CD14-positive monocyte (primary cell): ENCODE measurements at regions not wholly inside any gene's neighbourhood (a gene's known extent, or its start where the extent isn't known, plus 50 kb on each side); places are given as distances from the start of the nearest gene placed in this dataset.
"Not testable (repeated sequence)": the region's sequence is repeated elsewhere in the genome, so short reads cannot be mapped to it uniquely, and the experiment has no call there.

Source experiments
- DNase-seq, 3 donors: peaks; one replicate each; pipeline ENCODE4 v3.0.0-alpha.2; 2011 to 2022
- H2AFZ ChIP-seq: 2 replicates; pipeline ENCODE4 v1.6.0; 2012; ENCODE audit warnings: mild to moderate bottlenecking, low read depth, low read length, inconsistent platforms; ENCODE audit not compliant: insufficient read depth, poor library complexity, severe bottlenecking
- H3K27ac ChIP-seq, 2 donors: 1 replicate in 1 of 2; 2 replicates in 1 of 2; pipeline ENCODE4 v1.5.1; 2012 to 2013; ENCODE audit warnings: low read length in 2 of 2, control low read depth in 1 of 2, inconsistent platforms in 1 of 2, low read depth in 1 of 2, mild to moderate bottlenecking in 1 of 2
- H3K27me3 ChIP-seq, 2 donors: one replicate each; pipeline versions ENCODE4 v1.6.0 to v1.6.1; 2011 to 2013; ENCODE audit warnings: low read length in 2 of 2; ENCODE audit not compliant: control insufficient read depth in 2 of 2, insufficient read depth in 2 of 2
- H3K36me3 ChIP-seq, 2 donors: replicated peaks in 1 of 2; 1 replicate in 1 of 2; 2 replicates in 1 of 2; pipeline versions ENCODE4 v1.5.1 to v1.6.1; 2012 to 2013; ENCODE audit warnings: low read length in 2 of 2, control low read depth in 1 of 2, inconsistent platforms in 1 of 2, mild to moderate bottlenecking in 1 of 2; ENCODE audit not compliant: insufficient read depth in 2 of 2, control insufficient read depth in 1 of 2
- H3K4me1 ChIP-seq, 2 donors: 1 replicate in 1 of 2; 2 replicates in 1 of 2; pipeline versions ENCODE4 v1.5.1 to v1.6.1; 2012 to 2013; ENCODE audit warnings: low read length in 2 of 2, control low read depth in 1 of 2, inconsistent platforms in 1 of 2, mild to moderate bottlenecking in 1 of 2, moderate library complexity in 1 of 2; ENCODE audit not compliant: insufficient read depth in 2 of 2, control insufficient read depth in 1 of 2
- H3K4me2 ChIP-seq: replicated peaks from 2 replicates; pipeline ENCODE3; 2012; ENCODE audit warnings: low read length, moderate library complexity, mild to moderate bottlenecking; ENCODE audit not compliant: poor library complexity, severe bottlenecking; ENCODE audit errors: extremely low read depth
- H3K4me3 ChIP-seq, 3 experiments: fragments of 200-600 bp in 1 of 3; sonication (generic) in 1 of 3; replicated peaks in 1 of 3; 1 replicate in 2 of 3; 2 replicates in 1 of 3; pipeline ENCODE4 v1.5.1; 2011 to 2013; ENCODE audit warnings: low read length in 3 of 3, mild to moderate bottlenecking in 3 of 3, control low read depth in 2 of 3, low read depth in 2 of 3, inconsistent platforms in 1 of 3, moderate library complexity in 1 of 3
- H3K79me2 ChIP-seq: 2 replicates; pipeline ENCODE4 v1.6.0; 2012; ENCODE audit warnings: mild to moderate bottlenecking, control low read depth, inconsistent platforms, low read length, moderate library complexity; ENCODE audit not compliant: insufficient read depth
- H3K9ac ChIP-seq: 2 replicates; pipeline ENCODE4 v1.6.0; 2017; ENCODE audit warnings: low read length, mild to moderate bottlenecking; ENCODE audit not compliant: insufficient read depth, poor library complexity, severe bottlenecking
- H3K9me3 ChIP-seq, 2 donors: replicated peaks in 1 of 2; 1 replicate in 1 of 2; 2 replicates in 1 of 2; pipeline versions ENCODE4 v1.5.1 to v1.6.1; 2012 to 2013; ENCODE audit warnings: low read length in 2 of 2, control low read depth in 1 of 2; ENCODE audit not compliant: control insufficient read depth in 1 of 2, insufficient read depth in 1 of 2
- H4K20me1 ChIP-seq: 2 replicates; pipeline ENCODE4 v1.6.0; 2012; ENCODE audit warnings: mild to moderate bottlenecking, low read length, control low read depth, moderate library complexity; ENCODE audit not compliant: insufficient read depth
- H3K27ac Mint-ChIP-seq, 7 donors: one replicate each; pipeline ENCODE4 v1.8.0; 2020; ENCODE audit warnings: mild to moderate bottlenecking in 7 of 7, mixed read lengths in 7 of 7, moderate library complexity in 6 of 7, inconsistent platforms in 2 of 7
- H3K27me3 Mint-ChIP-seq, 3 donors: one replicate each; pipeline ENCODE4 v1.8.0; 2021 to 2022; ENCODE audit warnings: low read depth in 3 of 3, mild to moderate bottlenecking in 3 of 3, mixed read lengths in 3 of 3, moderate library complexity in 3 of 3, inconsistent platforms in 1 of 3
- H3K36me3 Mint-ChIP-seq, 2 donors: one replicate each; pipeline ENCODE4 v1.8.0; 2020; ENCODE audit warnings: mixed read lengths in 2 of 2, inconsistent platforms in 1 of 2, mild to moderate bottlenecking in 1 of 2
- H3K4me1 Mint-ChIP-seq: one replicate; pipeline ENCODE4 v1.8.0; 2020; ENCODE audit warnings: mild to moderate bottlenecking, mixed read lengths
- H3K4me3 Mint-ChIP-seq, 2 donors: one replicate each; pipeline ENCODE4 v1.8.0; 2020; ENCODE audit warnings: mild to moderate bottlenecking in 2 of 2, mixed read lengths in 2 of 2, moderate library complexity in 1 of 2
- H3K9me3 Mint-ChIP-seq, 7 donors: one replicate each; pipeline ENCODE4 v1.8.0; 2020 to 2022; ENCODE audit warnings: mixed read lengths in 7 of 7, mild to moderate bottlenecking in 6 of 7, moderate library complexity in 6 of 7, inconsistent platforms in 2 of 7
- CTCF ChIP-seq: fragments of 200-600 bp; IDR thresholded peaks from one replicate; pipeline ENCODE4 v1.8.0; 2022; ENCODE audit warnings: antibody characterized with exemption, mild to moderate bottlenecking
- WGBS: methylation state at CpG from one replicate; pipeline ENCODE4 v1.1.5; 2013; ENCODE audit warnings: missing lambda C conversion rate; ENCODE audit not compliant: insufficient coverage; 5-methylcytosine and 5-hydroxymethylcytosine counted together
- intact Hi-C, 2 donors: fragments of 100-400 bp; cut with micrococcal nuclease; formaldehyde crosslinking; loops; one replicate each; pipeline versions ENCODE4 v1.15.0 to v1.15.1; 2023

DNA sequence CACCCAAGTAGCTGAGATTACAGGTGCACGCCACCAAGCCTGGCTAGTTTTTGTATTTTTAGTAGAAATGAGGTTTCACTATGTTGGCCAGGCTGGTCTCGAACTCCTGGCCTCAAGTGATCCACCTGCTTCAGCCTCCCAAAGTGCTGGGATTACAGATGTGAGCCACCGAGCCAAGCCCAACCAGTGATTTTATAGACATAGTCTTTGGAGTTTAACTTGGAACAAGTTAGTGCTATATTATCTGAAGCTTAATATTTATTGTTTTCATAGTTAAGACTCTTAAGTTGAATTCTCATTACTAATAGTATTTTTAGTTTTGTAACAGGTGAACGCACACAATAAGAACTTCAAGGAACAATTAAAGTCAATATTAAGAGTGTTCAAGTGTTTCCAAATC, 122.1 kb downstream of the SPAG6 start:
- peaks cover 18 to 27% of the 10 kb centered on the region in 2 donors for H3K27me3 ChIP-seq
- H3K4me2 ChIP-seq, H3K79me2 ChIP-seq, H3K9me3 ChIP-seq, intact Hi-C loops, H3K9me3 Mint-ChIP-seq, H3K4me1 ChIP-seq, H3K9ac ChIP-seq, H3K4me3 Mint-ChIP-seq, H3K36me3 Mint-ChIP-seq, H3K4me3 ChIP-seq, DNase-seq, H3K36me3 ChIP-seq, H2AFZ ChIP-seq, H3K4me1 Mint-ChIP-seq, H4K20me1 ChIP-seq, H3K27ac Mint-ChIP-seq, H3K27ac ChIP-seq: not testable (repeated sequence)
- peaks cover 15 to 24% (median 20%) of the 10 kb centered on the region in 3 donors for H3K27me3 Mint-ChIP-seq
- WGBS = no CpG with 5 or more reads among the region's 4 CpGs

GRCh38 chr10:22468570-22469320, 123.4 kb downstream of the SPAG6 start:
- 100% methylated on average over 3 of the region's 3 CpGs for WGBS
- no peaks in the 10 kb centered on the region for H3K9me3 ChIP-seq
- peaks cover 32 to 40% of the 10 kb centered on the region in 2 donors for H3K27me3 ChIP-seq
- no peak overlapping the region for H3K9ac ChIP-seq
- H4K20me1 ChIP-seq = no peaks in the 10 kb centered on the region
- Mint-ChIP-seq H3K4me3 (no peak overlapping the region), H3K36me3 (no peaks in the 10 kb centered on the region), H3K4me1 (no peaks in the 10 kb centered on the region), H3K27me3 (peaks cover 24 to 30% (median 29%) of the 10 kb centered on the region in 3 donors), H3K9me3 (peaks cover 0 to 4% (median 0%) of the 10 kb centered on the region in 7 donors), H3K27ac (no peak overlapping the region)
- no peaks in the 10 kb centered on the region for H3K36me3 ChIP-seq
- no peak overlapping the region for H3K27ac ChIP-seq
- H2AFZ ChIP-seq = no peak overlapping the region
- H3K4me1 ChIP-seq = no peaks in the 10 kb centered on the region
- no peak overlapping the region for H3K4me2 ChIP-seq
- DNase-seq = no peak
- no peak for TF ChIP-seq CTCF
- intact Hi-C loops = no loop called here
- no peak overlapping the region for H3K4me3 ChIP-seq
- H3K79me2 ChIP-seq = no peaks in the 10 kb centered on the region
